IMR-90 (cell line): ENCODE measurements at regions not wholly inside any gene's neighbourhood (a gene's known extent, or its start where the extent isn't known, plus 50 kb on each side); places are given as distances from the start of the nearest gene placed in this dataset.

Experiments used
- ATAC-seq: fragments of 200-7000 bp; cut with Tn5 transposase; 2 replicates; pipeline ENCODE4 v1.9.1; 2020; ENCODE audit warnings: low read depth, mild to moderate bottlenecking, moderate library complexity
- BruUV-seq: library from RNA; stranded (reverse); fragments of 400-500 nt; replicated peaks from 2 replicates; lab custom pipeline; 2021; lab: Mats Ljungman, UMichigan
- CTCF ChIA-PET: fragments of 300-600 bp; formaldehyde crosslinking; extraction: SDS; loops from one replicate; lab custom pipeline; 2021; ENCODE audit warnings: antibody characterized with exemption; lab: Yijun Ruan, JAX
- POLR2A ChIA-PET: fragments of 300-600 bp; sonication (Branson Sonifier 250); formaldehyde crosslinking; loops from one replicate; lab custom pipeline; 2022; ENCODE audit warnings: antibody characterized with exemption; ENCODE audit not compliant: unreplicated experiment; lab: Charles Lee
- DNase-seq: peaks from one replicate; pipeline ENCODE4 v3.0.0; 2013
- H2AFZ ChIP-seq: replicated peaks from 2 replicates; pipeline ENCODE3; 2013; ENCODE audit warnings: low read length, mild to moderate bottlenecking; ENCODE audit not compliant: poor library complexity
- H2AK5ac ChIP-seq: 2 replicates; pipeline ENCODE4 v1.6.1; 2013; ENCODE audit warnings: low read depth, low read length, inconsistent platforms
- H2AK9ac ChIP-seq: replicated peaks from 2 replicates; pipeline ENCODE3; 2013; ENCODE audit warnings: mild to moderate bottlenecking, low read depth, low read length, moderate library complexity; ENCODE audit not compliant: poor library complexity
- H2BK120ac ChIP-seq: 2 replicates; pipeline ENCODE4 v1.6.1; 2013; ENCODE audit warnings: low read depth, low read length, inconsistent platforms
- H2BK15ac ChIP-seq: 3 replicates; pipeline ENCODE4 v1.6.1; 2013; ENCODE audit warnings: low read depth, low read length, inconsistent platforms
- H2BK20ac ChIP-seq: 2 replicates; pipeline ENCODE4 v1.6.1; 2013; ENCODE audit warnings: low read depth, mild to moderate bottlenecking, inconsistent platforms, low read length, moderate library complexity
- H2BK5ac ChIP-seq: 2 replicates; pipeline ENCODE4 v1.6.1; 2013; ENCODE audit warnings: mild to moderate bottlenecking, low read depth, low read length, inconsistent platforms; ENCODE audit not compliant: poor library complexity, severe bottlenecking
- H3K14ac ChIP-seq: replicated peaks from 2 replicates; pipeline ENCODE4 v1.6.1; 2013; ENCODE audit warnings: low read depth, low read length, inconsistent platforms
- H3K18ac ChIP-seq: 2 replicates; pipeline ENCODE4 v1.6.1; 2013; ENCODE audit warnings: low read depth, low read length, control low read depth
- H3K23ac ChIP-seq: 2 replicates; pipeline ENCODE4 v1.6.1; 2013; ENCODE audit warnings: low read depth, low read length, inconsistent platforms
- H3K27ac ChIP-seq: 2 replicates; pipeline ENCODE4 v1.5.1; 2013; ENCODE audit warnings: mild to moderate bottlenecking, control low read depth, low read length; ENCODE audit not compliant: insufficient read depth
- H3K27me3 ChIP-seq: 2 replicates; pipeline ENCODE4 v1.6.1; 2013; ENCODE audit warnings: low read length; ENCODE audit not compliant: control insufficient read depth, insufficient read depth
- H3K36me3 ChIP-seq: 2 replicates; pipeline ENCODE4 v1.6.1; 2013; ENCODE audit warnings: low read length, mixed read lengths; ENCODE audit not compliant: control insufficient read depth, insufficient read depth
- H3K4ac ChIP-seq: 2 replicates; pipeline ENCODE4 v1.6.1; 2013; ENCODE audit warnings: low read depth, low read length, inconsistent platforms
- H3K4me1 ChIP-seq: 2 replicates; pipeline ENCODE4 v1.6.1; 2013; ENCODE audit warnings: low read length, mixed read lengths; ENCODE audit not compliant: control insufficient read depth, insufficient read depth
- H3K4me2 ChIP-seq: 2 replicates; pipeline ENCODE4 v1.6.1; 2013; ENCODE audit warnings: low read depth, mild to moderate bottlenecking, control low read depth, low read length, moderate library complexity
- H3K4me3 ChIP-seq: 2 replicates; pipeline ENCODE4 v1.5.1; 2013; ENCODE audit warnings: low read depth, mild to moderate bottlenecking, control low read depth, low read length, moderate library complexity; ENCODE audit not compliant: insufficient read depth
- H3K56ac ChIP-seq: 2 replicates; pipeline ENCODE4 v1.6.1; 2013; ENCODE audit warnings: low read length, inconsistent platforms; ENCODE audit not compliant: insufficient read depth; ENCODE audit errors: extremely low read depth
- H3K79me1 ChIP-seq, 2 experiments: 2 replicates each; pipeline ENCODE4 v1.6.1; 2013; ENCODE audit warnings: low read length in 2 of 2, inconsistent platforms in 1 of 2, low read depth in 1 of 2
- H3K9ac ChIP-seq: 2 replicates; pipeline ENCODE4 v1.6.1; 2013; ENCODE audit warnings: low read depth, low read length, control low read depth
- H3K9me1 ChIP-seq: 2 replicates; pipeline ENCODE4 v1.6.1; 2013; ENCODE audit warnings: low read length, inconsistent platforms; ENCODE audit not compliant: insufficient read depth
- H3K9me3 ChIP-seq: 2 replicates; pipeline ENCODE4 v1.6.1; 2013; ENCODE audit warnings: low read length; ENCODE audit not compliant: control insufficient read depth, insufficient read depth
- H4K20me1 ChIP-seq: 2 replicates; pipeline ENCODE4 v1.6.1; 2013; ENCODE audit warnings: low read length, inconsistent platforms; ENCODE audit not compliant: insufficient read depth
- H4K5ac ChIP-seq: 2 replicates; pipeline ENCODE4 v1.6.1; 2013; ENCODE audit warnings: mild to moderate bottlenecking, low read depth, low read length, control low read depth
- H4K8ac ChIP-seq, 2 experiments: 2 replicates each; pipeline ENCODE4 v1.6.1; 2013; ENCODE audit warnings: low read depth in 2 of 2, low read length in 2 of 2, control low read depth in 1 of 2, inconsistent platforms in 1 of 2
- H4K91ac ChIP-seq: 2 replicates; pipeline ENCODE4 v1.6.1; 2013; ENCODE audit warnings: low read depth, low read length, inconsistent platforms; ENCODE audit not compliant: insufficient read depth
- CTCF ChIP-seq: conservative IDR thresholded peaks from 2 replicates; pipeline ENCODE4 v1.5.1; 2012; ENCODE audit warnings: mild to moderate bottlenecking, low read depth, low read length, improper control_type of control experiment
- MAFK ChIP-seq: IDR thresholded peaks from 2 replicates; pipeline ENCODE4 v1.6.1; 2012; ENCODE audit warnings: low read depth, low read length, improper control_type of control experiment
- NFE2L2 ChIP-seq: fragments of 150-350 bp; IDR thresholded peaks from 2 replicates; pipeline ENCODE4 v1.6.1; 2016; ENCODE audit warnings: low read depth, mild to moderate bottlenecking, low read length
- RFX5 ChIP-seq: IDR thresholded peaks from 2 replicates; pipeline ENCODE4 v1.8.0; 2012; ENCODE audit warnings: low read depth, mild to moderate bottlenecking, low read length, moderate library complexity
- WGBS, 2 experiments: methylation state at CpG; one replicate each; pipeline versions ENCODE4 v1.1.5 to v1.1.7; 2013; ENCODE audit warnings: missing lambda C conversion rate in 2 of 2; ENCODE audit not compliant: insufficient read length in 1 of 2; ENCODE audit errors: extremely low coverage in 2 of 2; 5-methylcytosine and 5-hydroxymethylcytosine counted together
- dilution Hi-C: fragments of 300-500 bp; cut with HindIII; formaldehyde crosslinking; loops from one replicate; pipeline ENCODE4 v1.14.3; 2018; ENCODE audit warnings: low sequenced_read_pairs; ENCODE audit not compliant: unreplicated experiment
- in situ Hi-C: fragments of 300-500 bp; cut with MboI; formaldehyde crosslinking; loops from 3 replicates; pipeline ENCODE4 v1.14.3; 2019; ENCODE audit warnings: low sequenced_read_pairs, inconsistent platforms, mixed read lengths
- intact Hi-C: fragments of 100-400 bp; cut with micrococcal nuclease; formaldehyde crosslinking; loops from 2 replicates; pipeline ENCODE4 v1.10.0; 2022

GRCh38 chr9:87393706-87394230 lies 103.9 kb upstream of the DAPK1 start:
- ChIA-PET CTCF (no interaction called here), POLR2A (no interaction called here)
- Histone ChIP-seq H2BK20ac (no peak overlapping the region), H2BK15ac (no peak overlapping the region), H4K5ac (no peak overlapping the region), H4K8ac (no peak overlapping the region), H3K4me3 (no peak overlapping the region), H3K27ac (no peak overlapping the region), H3K27me3 (peaks cover 3% of the 10 kb centered on the region), H2BK120ac (no peak overlapping the region), H2AK9ac (no peak overlapping the region), H3K79me1 (no peaks in the 10 kb centered on the region), H4K91ac (no peak overlapping the region), H3K18ac (no peak overlapping the region), H3K4ac (no peak overlapping the region), H2AK5ac (no peak overlapping the region), H3K9me1 (no peaks in the 10 kb centered on the region), H3K4me2 (no peak overlapping the region), H3K36me3 (no peaks in the 10 kb centered on the region), H3K4me1 (no peaks in the 10 kb centered on the region), H2AFZ (no peak overlapping the region), H4K20me1 (no peaks in the 10 kb centered on the region), H3K9me3 (no peaks in the 10 kb centered on the region), H3K23ac (no peak overlapping the region), H2BK5ac (no peak overlapping the region), H3K56ac (no peak overlapping the region), H3K9ac (no peak overlapping the region), H3K14ac (no peak overlapping the region)
- DNase-seq (no peak), ATAC-seq (no peak)
- dilution Hi-C loops (no loop called here), in situ Hi-C loops (no loop called here), intact Hi-C loops (no loop called here)
- no CpG with 5 or more reads among the region's 4 CpGs for WGBS, 2 experiments
- no TSS peak for BruUV-seq
- TF ChIP-seq RFX5 (no peak), CTCF (no peak), MAFK (no peak), NFE2L2 (no peak)
